ENCODE measurements at regions not wholly inside any gene's neighbourhood (a gene's known extent, or its start where the extent isn't known, plus 50 kb on each side); places are given as distances from the start of the nearest gene placed in this dataset.

GRCh38 chr6:92715991-92716390 is 703.4 kb downstream of the EPHA7 start:
- intact Hi-C loops (cut with DNase I, micrococcal nuclease) = no loop called here
- Histone ChIP-seq H3K9me3 (peaks cover 2% of the 10 kb centered on the region), H3K4me1 (ENCODE audit: low read depth) (no peaks in the 10 kb centered on the region), H3K4me3 (no peak overlapping the region), H3K36me3 (ENCODE audit: low read depth) (no peaks in the 10 kb centered on the region)
- ATAC-seq (no peak), DNase-seq (no peak)
- TF ChIP-seq CTCF (IDR thresholded peaks at IDR 0.05) = no peak

- no peak for ATAC-seq
- Histone ChIP-seq H3K4me3 (no peak overlapping the region), H3K4me1 (ENCODE audit: low read depth) (no peaks in the 10 kb centered on the region), H3K36me3 (ENCODE audit: low read depth) (no peaks in the 10 kb centered on the region), H3K9me3 (no peaks in the 10 kb centered on the region)
- TF ChIP-seq CTCF (IDR thresholded peaks at IDR 0.05) = no peak
- intact Hi-C loops (cut with DNase I, micrococcal nuclease) = no loop called here
- no peak for DNase-seq
Measured at GRCh38 chr6:92714346-92714745, 705.0 kb downstream of the EPHA7 start.

- H3K4me3 ChIP-seq = no peak overlapping the region
- H3K36me3 ChIP-seq (ENCODE audit: low read depth) = no peaks in the 10 kb centered on the region
- intact Hi-C loops (cut with DNase I, micrococcal nuclease) = no loop called here
- no peaks in the 10 kb centered on the region for H3K9me3 ChIP-seq
- no peak for TF ChIP-seq CTCF (IDR thresholded peaks at IDR 0.05)
- DNase-seq = no peak
- no peaks in the 10 kb centered on the region for H3K4me1 ChIP-seq (ENCODE audit: low read depth)
- no peak for ATAC-seq
Measured at GRCh38 chr6:92710048-92710447, 709.3 kb downstream of the EPHA7 start.

GRCh38 chr6:92708945-92709344 is 710.4 kb downstream of the EPHA7 start:
- Histone ChIP-seq H3K4me1 (ENCODE audit: low read depth) (no peaks in the 10 kb centered on the region), H3K9me3 (no peaks in the 10 kb centered on the region), H3K36me3 (ENCODE audit: low read depth) (no peaks in the 10 kb centered on the region), H3K4me3 (no peak overlapping the region)
- ATAC-seq (no peak), DNase-seq (no peak)
- intact Hi-C loops (cut with DNase I, micrococcal nuclease) = no loop called here
- no peak for TF ChIP-seq CTCF (IDR thresholded peaks at IDR 0.05)

GRCh38 chr6:92708270-92708669 is 711.1 kb downstream of the EPHA7 start:
- TF ChIP-seq CTCF (IDR thresholded peaks at IDR 0.05) = no peak
- no peaks in the 10 kb centered on the region for H3K4me1 ChIP-seq (ENCODE audit: low read depth)
- H3K4me3 ChIP-seq = no peak overlapping the region
- intact Hi-C loops (cut with DNase I, micrococcal nuclease) = no loop called here
- no peaks in the 10 kb centered on the region for H3K36me3 ChIP-seq (ENCODE audit: low read depth)
- H3K9me3 ChIP-seq = no peaks in the 10 kb centered on the region
- DNase-seq = no peak
- no peak for ATAC-seq

GRCh38 chr6:92706976-92707375 is 712.4 kb downstream of the EPHA7 start:
- ATAC-seq (no peak), DNase-seq (no peak)
- H3K4me3 ChIP-seq = no peak overlapping the region
- intact Hi-C loops (cut with DNase I, micrococcal nuclease) = no loop called here
- H3K4me1 ChIP-seq (ENCODE audit: low read depth) = no peaks in the 10 kb centered on the region
- H3K36me3 ChIP-seq (ENCODE audit: low read depth) = no peaks in the 10 kb centered on the region
- no peak for TF ChIP-seq CTCF (IDR thresholded peaks at IDR 0.05)
- H3K9me3 ChIP-seq = no peaks in the 10 kb centered on the region
